A204.1 (cell line): ENCODE measurements at regions not wholly inside any gene's neighbourhood (a gene's known extent, or its start where the extent isn't known, plus 50 kb on each side); places are given as distances from the start of the nearest gene placed in this dataset.
"Not testable (repeated sequence)": the region's sequence is repeated elsewhere in the genome, so short reads cannot be mapped to it uniquely, and the experiment has no call there.

Experiments
- FAIRE-seq: peaks from 2 replicates; lab custom pipeline; 2012; peaks lifted over from hg19 to GRCh38; lab: Jason Lieb, UNC

GRCh38 chr3:99315896-99316295 is 322.5 kb upstream of the COL8A1 start:
- FAIRE-seq, result no peak

GRCh38 chr3:99313485-99313884 is 324.9 kb upstream of the COL8A1 start:
- no peak for FAIRE-seq

- no peak for FAIRE-seq
Observed at GRCh38 chr3:99298661-99299060, 339.7 kb upstream of the COL8A1 start.

GRCh38 chr3:99295836-99296235 is 342.6 kb upstream of the COL8A1 start:
- no peak for FAIRE-seq

GRCh38 chr3:99294092-99294491 is 344.3 kb upstream of the COL8A1 start:
- not testable (repeated sequence) for FAIRE-seq

GRCh38 chr3:99287876-99288275 is 350.5 kb upstream of the COL8A1 start:
- no peak for FAIRE-seq

GRCh38 chr3:99286266-99286845 is 352.0 kb upstream of the COL8A1 start:
- no peak for FAIRE-seq

GRCh38 chr3:99269606-99270351 is 368.3 kb upstream of the DCBLD2 start:
- FAIRE-seq, result no peak

GRCh38 chr3:99256788-99257187 is 355.3 kb upstream of the DCBLD2 start:
- FAIRE-seq, result no peak

GRCh38 chr3:99253963-99254355 is 352.5 kb upstream of the DCBLD2 start:
- FAIRE-seq, result no peak

- FAIRE-seq, result no peak
Observed at GRCh38 chr3:99250821-99251355, 349.4 kb upstream of the DCBLD2 start.

GRCh38 chr3:99250272-99250671 is 348.8 kb upstream of the DCBLD2 start:
- FAIRE-seq, result no peak

- FAIRE-seq, result no peak
Observed at GRCh38 chr3:99249627-99250026, 348.1 kb upstream of the DCBLD2 start.

- FAIRE-seq, result no peak
Observed at GRCh38 chr3:99248913-99249312, 347.4 kb upstream of the DCBLD2 start.

GRCh38 chr3:99248130-99248529 is 346.6 kb upstream of the DCBLD2 start:
- no peak for FAIRE-seq

GRCh38 chr3:99246010-99246654 is 344.6 kb upstream of the DCBLD2 start:
- FAIRE-seq, result no peak

GRCh38 chr3:99242271-99242670 is 340.8 kb upstream of the DCBLD2 start:
- FAIRE-seq, result no peak

- FAIRE-seq, result no peak
Observed at GRCh38 chr3:99240700-99241099, 339.2 kb upstream of the DCBLD2 start.

GRCh38 chr3:99236576-99236975 is 335.1 kb upstream of the DCBLD2 start:
- FAIRE-seq, result no peak

GRCh38 chr3:99232696-99233095 is 331.2 kb upstream of the DCBLD2 start:
- no peak for FAIRE-seq

- no peak for FAIRE-seq
Observed at GRCh38 chr3:99218468-99218867, 317.0 kb upstream of the DCBLD2 start.

GRCh38 chr3:99212969-99213368 is 311.5 kb upstream of the DCBLD2 start:
- no peak for FAIRE-seq

GRCh38 chr3:99211309-99211708 is 309.8 kb upstream of the DCBLD2 start:
- FAIRE-seq, result no peak
